ENCODE measurements at regions not wholly inside any gene's neighbourhood (a gene's known extent, or its start where the extent isn't known, plus 50 kb on each side); places are given as distances from the start of the nearest gene placed in this dataset.

- DNase-seq (ENCODE audit: low spot score) = no peak
Measured at GRCh38 chr11:109804911-109805310, 288.3 kb upstream of the ZC3H12C start.

- DNase-seq (ENCODE audit: low spot score) = no peak
Measured at GRCh38 chr11:109806205-109806604, 287.0 kb upstream of the ZC3H12C start.

DNA sequence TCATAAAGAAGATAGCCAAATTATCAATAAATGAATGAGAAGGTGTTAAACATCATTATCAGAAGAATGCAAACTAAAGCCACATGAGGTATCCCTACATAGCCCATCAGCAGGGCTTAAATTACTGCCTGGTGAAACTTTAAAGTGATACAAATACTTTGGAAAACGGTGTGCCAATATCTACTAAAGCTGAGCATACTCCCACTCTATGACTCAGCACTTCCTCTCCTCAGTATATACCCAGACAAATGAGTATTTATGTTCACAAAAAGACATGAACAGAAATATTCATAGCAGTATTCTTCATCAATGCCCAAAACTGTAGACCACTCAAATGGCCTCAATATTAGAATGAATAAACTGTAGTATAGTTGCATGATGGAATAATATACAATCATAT, 284.6 kb upstream of the ZC3H12C start:
- no peak for DNase-seq (ENCODE audit: low spot score)

DNA sequence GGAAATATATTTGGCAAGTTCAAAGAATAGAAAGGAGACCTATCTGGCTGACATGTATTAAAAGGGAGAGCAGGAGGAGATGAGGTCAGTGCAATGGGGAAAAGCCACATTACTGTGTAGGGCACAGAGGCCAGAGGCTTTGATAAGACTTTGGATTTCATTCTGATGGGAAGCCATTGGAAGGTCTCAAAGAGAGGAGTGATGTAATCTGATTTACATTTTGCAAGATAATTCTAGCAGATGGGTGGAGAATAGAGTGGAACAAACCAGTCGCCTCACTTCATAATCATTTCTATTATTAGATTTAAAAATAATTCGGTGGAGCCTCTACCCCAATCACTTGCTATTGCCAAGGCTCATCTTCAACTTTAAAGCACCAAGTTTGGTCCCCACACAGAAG, 278.4 kb upstream of the ZC3H12C start:
- no peak for DNase-seq (ENCODE audit: low spot score)

- no peak for DNase-seq (ENCODE audit: low spot score)
Measured at GRCh38 chr11:109815500-109816150, 277.6 kb upstream of the ZC3H12C start.

DNA sequence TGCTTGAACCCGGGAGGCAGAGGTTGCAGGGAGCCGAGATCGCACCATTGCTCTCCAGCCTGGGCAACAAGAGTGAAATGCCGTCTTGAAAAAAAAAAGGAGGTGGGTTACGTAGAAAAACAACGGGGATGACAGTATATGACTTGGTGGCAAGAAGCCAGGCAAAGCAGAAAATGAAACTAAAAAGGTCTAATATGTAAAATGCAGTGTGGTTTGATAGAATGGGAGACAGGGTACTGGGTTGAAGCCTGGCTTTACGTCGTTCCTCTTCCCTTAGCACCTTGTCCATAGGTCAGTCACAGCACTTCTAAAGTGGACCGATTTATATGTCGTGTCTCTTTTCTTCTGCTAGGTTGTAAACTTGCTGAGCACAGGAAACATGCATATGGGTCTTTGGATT, 274.9 kb upstream of the ZC3H12C start:
- no peak for DNase-seq (ENCODE audit: low spot score)

GRCh38 chr11:109819410-109819809, 273.8 kb upstream of the ZC3H12C start:
- DNase-seq (ENCODE audit: low spot score) = no peak

DNA sequence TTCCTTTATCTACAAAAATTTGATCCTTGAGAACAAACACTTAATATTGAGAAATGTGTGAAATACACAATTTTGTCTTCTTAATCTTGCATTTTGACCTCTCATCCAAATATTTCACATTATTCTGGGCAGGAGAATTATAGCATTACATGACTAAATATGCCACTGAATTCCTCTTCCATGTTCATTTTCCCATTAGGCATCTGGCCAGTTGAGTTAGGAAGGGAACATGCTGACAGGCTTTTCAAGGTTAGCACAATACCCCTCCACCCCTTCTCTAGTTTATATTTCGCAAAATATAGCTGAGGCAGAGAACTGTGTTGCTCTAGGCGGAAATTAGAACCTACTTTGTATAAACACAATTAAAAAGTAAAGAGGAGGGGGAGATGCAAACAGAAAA, 271.7 kb upstream of the ZC3H12C start:
- DNase-seq (ENCODE audit: low spot score) = no peak

DNA sequence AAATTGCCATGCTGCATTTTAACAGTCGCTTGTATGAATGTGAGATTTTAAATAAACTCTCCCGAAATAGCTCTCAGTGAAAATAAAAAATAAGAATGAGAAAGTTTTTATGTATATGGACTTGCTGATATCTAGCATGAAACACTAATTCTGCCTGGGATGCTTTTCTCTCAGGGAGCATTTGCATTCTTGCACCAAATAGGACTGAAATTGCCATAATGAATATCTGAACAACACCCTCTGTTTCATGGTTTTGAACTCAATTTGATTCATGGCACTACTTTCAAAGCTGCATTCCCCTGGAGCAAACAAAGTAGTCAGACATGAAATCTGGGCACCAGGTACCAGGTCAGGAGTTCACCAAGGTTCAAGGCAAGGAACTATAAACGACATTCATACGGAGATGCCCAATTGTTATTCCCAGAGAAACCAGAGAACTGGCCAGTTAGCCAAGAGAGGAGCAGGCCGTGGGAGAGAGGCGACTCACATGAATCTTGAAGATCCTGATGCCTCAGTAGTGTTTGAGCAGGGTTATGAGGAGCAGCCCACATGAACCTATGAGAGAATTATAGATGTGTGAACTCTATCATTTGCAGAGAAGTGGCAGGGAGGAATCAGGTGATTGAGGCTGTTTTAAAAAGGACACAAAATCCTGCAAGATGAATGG, 270.6 kb upstream of the ZC3H12C start:
- DNase-seq (ENCODE audit: low spot score) = no peak

GRCh38 chr11:109828387-109828786, 264.8 kb upstream of the ZC3H12C start:
- DNase-seq (ENCODE audit: low spot score) = no peak

DNA sequence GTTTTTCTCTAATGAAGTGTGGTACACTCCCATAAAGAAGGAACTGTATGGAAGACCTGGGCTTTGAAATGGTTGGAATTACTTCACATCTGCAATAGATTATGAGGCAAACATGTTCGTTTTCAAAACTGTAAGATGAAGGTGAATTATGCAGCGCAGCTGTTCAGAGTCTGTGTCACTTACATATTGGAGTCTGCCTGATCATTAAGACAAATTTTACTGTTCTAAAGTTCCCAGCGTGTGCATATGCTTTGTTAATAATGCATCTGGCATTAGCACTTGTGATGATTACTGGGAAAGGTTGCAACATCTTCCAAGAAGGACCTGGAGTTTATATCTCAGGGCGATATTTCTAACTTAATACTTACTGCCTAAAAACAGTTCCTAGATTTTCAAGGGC, 255.2 kb upstream of the ZC3H12C start:
- DNase-seq (ENCODE audit: low spot score) = no peak

DNA sequence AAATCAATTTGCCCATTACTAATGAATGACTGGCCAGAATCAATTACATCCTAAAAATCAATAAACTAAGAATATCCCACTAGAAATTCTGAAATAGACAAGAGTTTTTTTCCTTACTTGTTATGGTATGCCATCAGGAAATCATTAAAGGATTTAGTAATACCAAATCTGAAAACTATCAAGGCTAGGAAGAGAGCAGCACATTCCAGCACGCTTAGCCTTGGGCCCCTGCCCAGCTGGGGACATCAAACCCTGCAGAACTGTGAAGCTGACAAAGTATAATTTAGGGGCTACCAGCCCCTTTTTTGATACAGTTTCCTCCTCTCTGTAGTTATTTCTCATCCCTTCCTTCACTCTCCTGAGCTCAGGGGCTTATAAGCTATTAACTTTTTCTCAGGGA, 247.8 kb upstream of the ZC3H12C start:
- DNase-seq (ENCODE audit: low spot score) = no peak

GRCh38 chr11:109847621-109848020, 245.6 kb upstream of the ZC3H12C start:
- no peak for DNase-seq (ENCODE audit: low spot score)

- DNase-seq (ENCODE audit: low spot score) = no peak
Measured at GRCh38 chr11:109849051-109849450, 244.1 kb upstream of the ZC3H12C start.

DNA sequence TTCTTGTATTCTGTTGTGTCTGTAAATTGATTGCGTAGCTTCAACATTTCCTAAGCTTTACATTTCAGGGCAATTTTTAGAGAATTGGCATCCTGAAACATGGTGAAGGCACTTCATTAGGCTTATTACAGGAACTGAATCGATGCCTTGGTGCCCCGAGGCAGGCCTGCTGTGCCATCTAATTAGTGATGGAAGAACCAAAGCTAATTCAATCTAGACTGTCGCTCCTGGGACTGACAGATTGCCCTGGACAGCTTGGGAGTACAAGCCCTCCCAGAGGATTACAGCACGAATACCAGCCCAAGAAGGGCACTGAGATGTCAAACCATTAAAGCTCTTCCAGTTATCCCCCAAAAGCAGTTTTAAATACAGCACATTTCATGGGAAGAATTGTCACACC, 243.2 kb upstream of the ZC3H12C start:
- DNase-seq (ENCODE audit: low spot score) = no peak

GRCh38 chr11:109851780-109852390, 241.3 kb upstream of the ZC3H12C start:
- no peak for DNase-seq (ENCODE audit: low spot score)

- DNase-seq (ENCODE audit: low spot score) = peak; percentile 16
Measured at GRCh38 chr11:109853156-109853776, 239.9 kb upstream of the ZC3H12C start.

GRCh38 chr11:109854731-109855130, 238.5 kb upstream of the ZC3H12C start:
- no peak for DNase-seq (ENCODE audit: low spot score)

- no peak for DNase-seq (ENCODE audit: low spot score)
Measured at GRCh38 chr11:109856928-109857327, 236.3 kb upstream of the ZC3H12C start.

GRCh38 chr11:109857637-109858036, 235.6 kb upstream of the ZC3H12C start:
- no peak for DNase-seq (ENCODE audit: low spot score)

DNA sequence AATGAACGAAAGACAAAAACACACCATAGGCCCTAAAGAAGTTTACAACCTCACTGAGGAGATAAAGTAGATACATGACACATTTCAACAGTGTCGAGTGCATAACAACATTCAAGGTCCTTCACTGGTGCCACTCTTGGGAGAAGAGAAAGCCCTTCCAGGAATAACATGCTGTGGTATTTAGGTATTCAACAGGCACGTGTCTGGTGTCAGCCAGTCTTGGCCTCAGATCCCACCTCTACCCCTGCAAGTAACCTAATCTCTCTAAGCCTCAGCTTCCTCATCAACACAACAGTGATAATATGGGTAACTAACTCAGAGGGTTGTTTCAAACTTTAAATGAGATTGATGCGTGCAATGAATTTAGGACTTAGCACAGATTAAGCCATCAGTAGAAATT, 235.0 kb upstream of the ZC3H12C start:
- DNase-seq (ENCODE audit: low spot score) = no peak

DNA sequence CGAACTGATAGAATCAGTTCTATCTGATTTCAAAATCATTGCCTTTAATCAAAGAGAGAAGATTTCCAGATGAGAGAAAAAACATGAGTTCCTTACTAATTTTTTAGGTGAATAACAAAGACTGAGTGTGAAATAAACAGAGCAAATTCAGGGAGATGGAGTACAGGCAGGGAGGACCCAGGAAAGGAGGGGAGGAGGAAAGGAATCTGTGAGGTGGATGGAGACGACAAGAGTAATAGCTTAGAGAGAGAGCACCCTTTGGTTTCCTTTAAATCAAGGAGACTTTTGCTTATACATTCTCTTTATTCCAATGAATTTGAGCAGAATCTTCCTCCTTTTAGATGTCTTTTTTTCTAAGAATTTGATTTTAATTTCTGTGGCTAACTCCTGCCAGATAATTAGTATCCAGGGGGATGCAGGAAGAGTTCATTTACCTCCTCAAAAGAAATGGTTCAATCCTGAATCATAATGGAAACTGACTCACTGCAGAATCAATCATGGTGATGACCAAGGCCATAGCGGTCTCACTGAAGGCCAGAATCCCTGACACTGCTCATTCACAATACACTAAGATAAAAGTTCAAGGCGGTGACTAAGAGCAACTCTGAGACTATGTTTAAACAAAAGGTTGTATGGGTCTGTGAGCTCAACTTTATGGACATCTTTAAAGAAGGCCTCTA, 234.0 kb upstream of the ZC3H12C start:
- DNase-seq (ENCODE audit: low spot score) = no peak

- DNase-seq (ENCODE audit: low spot score) = no peak
Measured at GRCh38 chr11:109862835-109863234, 230.4 kb upstream of the ZC3H12C start.
